Omental fat pad (tissue), 3 donors: ENCODE measurements at regions not wholly inside any gene's neighbourhood (a gene's known extent, or its start where the extent isn't known, plus 50 kb on each side); places are given as distances from the start of the nearest gene placed in this dataset.

ENCODE experiments used
- ATAC-seq: fragments of 150-250 bp; one replicate; pipeline ENCODE4 v1.9.1; 2016; ENCODE audit warnings: mild to moderate bottlenecking, moderate library complexity; ENCODE audit not compliant: low FRiP score
- DNase-seq: peaks from one replicate; pipeline ENCODE4 v3.0.0-alpha.2; 2019; ENCODE audit warnings: low spot score
- TF ChIP-seq, protein P1 (sequence below), 3 donors: fragments of 450-650 bp; IDR thresholded peaks; one replicate each; pipeline ENCODE4 v1.5.1; 2016 to 2017; ENCODE audit warnings: antibody characterized with exemption in 3 of 3, mild to moderate bottlenecking in 3 of 3, moderate library complexity in 2 of 3

GRCh38 chr4:160217352-160217751 lies 1114.5 kb downstream of the RAPGEF2 start:
- no peak for ATAC-seq
- TF ChIP-seq, protein P1, sequence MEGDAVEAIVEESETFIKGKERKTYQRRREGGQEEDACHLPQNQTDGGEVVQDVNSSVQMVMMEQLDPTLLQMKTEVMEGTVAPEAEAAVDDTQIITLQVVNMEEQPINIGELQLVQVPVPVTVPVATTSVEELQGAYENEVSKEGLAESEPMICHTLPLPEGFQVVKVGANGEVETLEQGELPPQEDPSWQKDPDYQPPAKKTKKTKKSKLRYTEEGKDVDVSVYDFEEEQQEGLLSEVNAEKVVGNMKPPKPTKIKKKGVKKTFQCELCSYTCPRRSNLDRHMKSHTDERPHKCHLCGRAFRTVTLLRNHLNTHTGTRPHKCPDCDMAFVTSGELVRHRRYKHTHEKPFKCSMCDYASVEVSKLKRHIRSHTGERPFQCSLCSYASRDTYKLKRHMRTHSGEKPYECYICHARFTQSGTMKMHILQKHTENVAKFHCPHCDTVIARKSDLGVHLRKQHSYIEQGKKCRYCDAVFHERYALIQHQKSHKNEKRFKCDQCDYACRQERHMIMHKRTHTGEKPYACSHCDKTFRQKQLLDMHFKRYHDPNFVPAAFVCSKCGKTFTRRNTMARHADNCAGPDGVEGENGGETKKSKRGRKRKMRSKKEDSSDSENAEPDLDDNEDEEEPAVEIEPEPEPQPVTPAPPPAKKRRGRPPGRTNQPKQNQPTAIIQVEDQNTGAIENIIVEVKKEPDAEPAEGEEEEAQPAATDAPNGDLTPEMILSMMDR (IDR thresholded peaks at IDR 0.05): no peak
- DNase-seq: no peak

DNA sequence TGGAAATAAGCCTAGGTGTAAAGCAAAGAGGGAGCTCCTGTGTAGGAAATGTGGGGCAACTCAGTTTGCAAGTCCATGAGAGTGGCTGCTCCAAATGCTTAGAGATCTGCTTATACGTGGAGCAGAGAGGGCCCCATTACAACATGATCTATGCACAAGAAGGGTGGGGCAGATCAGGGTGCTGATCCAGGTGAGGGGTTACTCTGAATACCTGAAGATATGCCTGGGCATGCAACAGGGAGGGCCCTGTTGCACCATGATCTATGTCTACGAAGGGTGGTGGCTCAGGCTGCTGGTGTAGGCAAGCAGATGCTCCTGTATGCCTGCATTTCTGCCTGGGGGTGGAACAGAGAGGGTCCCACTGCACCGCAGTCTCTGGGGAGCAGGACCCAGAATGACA lies 1121.2 kb downstream of the RAPGEF2 start:
- TF ChIP-seq, protein P1 (IDR thresholded peaks at IDR 0.05): no peak
- ATAC-seq (no peak), DNase-seq (no peak)

- ATAC-seq: no peak
- no peak for DNase-seq
- TF ChIP-seq, protein P1 (IDR thresholded peaks at IDR 0.05): no peak
These were observed 1130.3 kb downstream of the RAPGEF2 start for GRCh38 chr4:160233141-160233540.

- TF ChIP-seq, protein P1 (IDR thresholded peaks at IDR 0.05): no peak
- ATAC-seq: no peak
- no peak for DNase-seq
These were observed 1132.4 kb downstream of the RAPGEF2 start for GRCh38 chr4:160235285-160235684.

GRCh38 chr4:160235771-160236170 lies 1132.9 kb downstream of the RAPGEF2 start:
- ATAC-seq: no peak
- TF ChIP-seq, protein P1 (IDR thresholded peaks at IDR 0.05): no peak
- DNase-seq: no peak

DNA sequence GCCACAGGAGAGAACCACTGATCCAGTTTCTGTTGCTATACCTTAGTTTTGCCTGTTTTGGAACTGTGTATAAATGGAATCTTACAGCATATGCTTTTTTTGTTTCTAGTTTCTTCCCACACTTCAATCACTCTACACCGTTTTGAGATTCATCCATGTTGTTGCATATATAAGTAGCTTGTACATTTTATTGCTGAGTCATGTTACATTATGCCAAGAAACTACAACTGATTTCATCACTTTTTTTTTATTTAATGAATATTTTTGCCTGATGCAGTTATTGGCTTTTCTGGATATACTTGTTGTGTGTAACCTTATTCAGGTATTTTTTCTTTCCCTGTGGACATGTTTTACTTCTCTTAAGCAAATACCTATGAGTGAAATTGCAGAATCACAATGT lies 1135.9 kb downstream of the RAPGEF2 start:
- TF ChIP-seq, protein P1 (IDR thresholded peaks at IDR 0.05): no peak
- no peak for DNase-seq
- ATAC-seq: no peak

DNA sequence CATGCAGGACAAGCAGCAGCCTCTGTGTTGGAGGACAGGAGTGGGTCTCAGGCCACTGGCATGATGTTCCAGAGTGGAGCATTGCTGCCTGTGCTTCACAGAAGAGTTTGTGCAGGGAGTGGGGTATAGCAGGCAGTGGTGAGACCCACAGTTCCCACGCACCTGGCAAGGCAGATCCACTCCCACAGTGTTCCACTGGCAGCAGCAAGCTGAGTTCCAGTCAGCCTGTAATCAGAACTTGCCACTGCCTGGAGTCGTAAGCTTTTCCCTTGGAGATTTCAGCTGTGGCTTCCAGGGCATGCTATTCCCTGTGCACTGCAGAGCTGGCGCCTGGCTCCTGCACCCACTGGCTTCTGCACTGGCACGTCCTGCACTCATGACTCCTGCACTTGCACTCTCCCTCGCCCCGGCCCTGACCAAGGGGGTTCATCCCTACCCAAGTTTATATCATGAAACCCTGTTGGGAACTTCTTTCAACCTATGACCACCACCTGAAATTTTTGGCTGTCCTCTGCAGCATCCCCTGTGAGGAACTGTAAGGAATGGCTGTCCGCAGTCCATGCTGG lies 1144.3 kb downstream of the RAPGEF2 start:
- TF ChIP-seq, protein P1 (IDR thresholded peaks at IDR 0.05): no peak
- ATAC-seq: no peak

More for the DNA sequence above, 1144.3 kb downstream of the RAPGEF2 start:
- DNase-seq: no peak
